Keratinocyte (primary cell): ENCODE measurements at regions not wholly inside any gene's neighbourhood (a gene's known extent, or its start where the extent isn't known, plus 50 kb on each side); places are given as distances from the start of the nearest gene placed in this dataset.

Experiments used
- CTCF ChIP-seq, 3 experiments: IDR thresholded peaks in 1 of 3; conservative IDR thresholded peaks in 1 of 3; optimal IDR thresholded peaks in 1 of 3; 2 replicates in 2 of 3; 3 replicates in 1 of 3; pipeline versions ENCODE3 to v1.5.1; 2011; ENCODE audit warnings: low read length in 3 of 3, mild to moderate bottlenecking in 3 of 3, moderate library complexity in 2 of 3, control low read depth in 1 of 3, inconsistent platforms in 1 of 3; ENCODE audit not compliant: insufficient read depth in 2 of 3; ENCODE audit errors: extremely low read depth in 1 of 3
- EZH2 ChIP-seq: IDR thresholded peaks from one replicate; pipeline ENCODE4 v1.6.1; 2012; ENCODE audit warnings: inconsistent platforms, mild to moderate bottlenecking, low read length, moderate library complexity

- TF ChIP-seq CTCF (optimal IDR thresholded peaks at IDR 0.05 in 1 of 3, IDR thresholded peaks at IDR 0.05 in 1 of 3, conservative IDR thresholded peaks at IDR 0.05 in 1 of 3; ENCODE audit: extremely low read depth in 1 of 3, insufficient read depth in 2 of 3, low read length in 3 of 3) (no peak), EZH2 (no peak)
Observed at GRCh38 chr1:214801191-214801590, 198.2 kb downstream of the CENPF start.
